ENCODE measurements at regions not wholly inside any gene's neighbourhood (a gene's known extent, or its start where the extent isn't known, plus 50 kb on each side); places are given as distances from the start of the nearest gene placed in this dataset.
"Not testable (repeated sequence)": the region's sequence is repeated elsewhere in the genome, so short reads cannot be mapped to it uniquely, and the experiment has no call there.

- no peaks in the 10 kb centered on the region for H3K27me3 ChIP-seq (ENCODE audit: control insufficient read depth, insufficient read depth, low read length)
- H3K9me3 ChIP-seq (ENCODE audit: control insufficient read depth in 2 of 2, low read length in 2 of 2), result peaks cover 0 to 9% of the 10 kb centered on the region in 2 experiments
- H3K36me3 ChIP-seq (ENCODE audit: control insufficient read depth, insufficient read depth, low read length), result no peaks in the 10 kb centered on the region
- no peaks in the 10 kb centered on the region for H3K4me1 Mint-ChIP-seq
- no peak overlapping the region for H3K27ac Mint-ChIP-seq
- H3K4me1 ChIP-seq (ENCODE audit: control insufficient read depth, insufficient read depth, low read length, poor library complexity, severe bottlenecking), result no peaks in the 10 kb centered on the region
- no peak for ATAC-seq (ENCODE audit: low read depth in 2 of 2)
- H3K4me3 Mint-ChIP-seq, result no peak overlapping the region
- H3K9me3 Mint-ChIP-seq, result peaks cover 0 to 31% (median 12%) of the 10 kb centered on the region in 7 donors
- no peak overlapping the region for H3K27ac ChIP-seq (ENCODE audit: insufficient read depth, low read length, poor library complexity, severe bottlenecking)
- no peak overlapping the region for H3K4me3 ChIP-seq (ENCODE audit: low read depth, low read length)
- no peaks in the 10 kb centered on the region for H3K27me3 Mint-ChIP-seq
- DNase-seq, result no peak
- no peaks in the 10 kb centered on the region for H3K36me3 Mint-ChIP-seq
These were observed 1973.3 kb downstream of the OLFM4 start for GRCh38 chr13:55001881-55002280.

- H3K4me3 ChIP-seq (ENCODE audit: low read depth, low read length), result no peak overlapping the region
- H3K27me3 ChIP-seq (ENCODE audit: control insufficient read depth, insufficient read depth, low read length), result no peaks in the 10 kb centered on the region
- Mint-ChIP-seq H3K36me3 (no peaks in the 10 kb centered on the region), H3K27ac (no peak overlapping the region), H3K4me3 (no peak overlapping the region), H3K27me3 (no peaks in the 10 kb centered on the region), H3K9me3 (peaks cover 0 to 31% (median 7%) of the 10 kb centered on the region in 7 donors), H3K4me1 (no peaks in the 10 kb centered on the region)
- ATAC-seq (ENCODE audit: low read depth in 2 of 2), result no peak
- H3K36me3 ChIP-seq (ENCODE audit: control insufficient read depth, insufficient read depth, low read length), result no peaks in the 10 kb centered on the region
- DNase-seq, result no peak
- H3K4me1 ChIP-seq (ENCODE audit: control insufficient read depth, insufficient read depth, low read length, poor library complexity, severe bottlenecking), result no peaks in the 10 kb centered on the region
- H3K9me3 ChIP-seq (ENCODE audit: control insufficient read depth in 2 of 2, low read length in 2 of 2), result peaks cover 0 to 5% of the 10 kb centered on the region in 2 experiments
- H3K27ac ChIP-seq (ENCODE audit: insufficient read depth, low read length, poor library complexity, severe bottlenecking), result no peak overlapping the region
These were observed 1979.1 kb downstream of the OLFM4 start for GRCh38 chr13:55007681-55008080.

GRCh38 chr13:55013051-55013450 lies 1984.4 kb downstream of the OLFM4 start:
- no peak overlapping the region for H3K27ac Mint-ChIP-seq
- no peaks in the 10 kb centered on the region for H3K4me1 ChIP-seq (ENCODE audit: control insufficient read depth, insufficient read depth, low read length, poor library complexity, severe bottlenecking)
- no peak for DNase-seq
- no peak overlapping the region for H3K4me3 Mint-ChIP-seq
- H3K27ac ChIP-seq (ENCODE audit: insufficient read depth, low read length, poor library complexity, severe bottlenecking), result no peak overlapping the region
- H3K4me3 ChIP-seq (ENCODE audit: low read depth, low read length), result no peak overlapping the region
- H3K9me3 Mint-ChIP-seq, result peaks cover 0 to 40% (median 7%) of the 10 kb centered on the region in 7 donors
- peaks cover 0 to 5% of the 10 kb centered on the region in 2 experiments for H3K9me3 ChIP-seq (ENCODE audit: control insufficient read depth in 2 of 2, low read length in 2 of 2)
- no peaks in the 10 kb centered on the region for H3K27me3 ChIP-seq (ENCODE audit: control insufficient read depth, insufficient read depth, low read length)
- no peaks in the 10 kb centered on the region for H3K4me1 Mint-ChIP-seq
- H3K36me3 ChIP-seq (ENCODE audit: control insufficient read depth, insufficient read depth, low read length), result no peaks in the 10 kb centered on the region
- no peak for ATAC-seq (ENCODE audit: low read depth in 2 of 2)
- H3K27me3 Mint-ChIP-seq, result no peaks in the 10 kb centered on the region
- no peaks in the 10 kb centered on the region for H3K36me3 Mint-ChIP-seq

GRCh38 chr13:55029280-55029679 lies 2000.7 kb downstream of the OLFM4 start:
- Mint-ChIP-seq H3K4me1 (no peaks in the 10 kb centered on the region), H3K27ac (no peak overlapping the region), H3K4me3 (no peak overlapping the region), H3K9me3 (peaks cover 0 to 22% (median 7%) of the 10 kb centered on the region in 7 donors), H3K27me3 (no peaks in the 10 kb centered on the region), H3K36me3 (no peaks in the 10 kb centered on the region)
- H3K27ac ChIP-seq (ENCODE audit: insufficient read depth, low read length, poor library complexity, severe bottlenecking), result no peak overlapping the region
- no peaks in the 10 kb centered on the region for H3K27me3 ChIP-seq (ENCODE audit: control insufficient read depth, insufficient read depth, low read length)
- H3K4me3 ChIP-seq (ENCODE audit: low read depth, low read length), result no peak overlapping the region
- H3K9me3 ChIP-seq (ENCODE audit: control insufficient read depth in 2 of 2, low read length in 2 of 2), result peaks cover 0 to 6% of the 10 kb centered on the region in 2 experiments
- ATAC-seq (ENCODE audit: low read depth in 2 of 2), result no peak
- no peaks in the 10 kb centered on the region for H3K36me3 ChIP-seq (ENCODE audit: control insufficient read depth, insufficient read depth, low read length)
- no peaks in the 10 kb centered on the region for H3K4me1 ChIP-seq (ENCODE audit: control insufficient read depth, insufficient read depth, low read length, poor library complexity, severe bottlenecking)
- no peak for DNase-seq

GRCh38 chr13:55038230-55038629 lies 2009.6 kb downstream of the OLFM4 start:
- H3K4me1 ChIP-seq (ENCODE audit: control insufficient read depth, insufficient read depth, low read length, poor library complexity, severe bottlenecking), result no peaks in the 10 kb centered on the region
- no peaks in the 10 kb centered on the region for H3K36me3 Mint-ChIP-seq
- no peaks in the 10 kb centered on the region for H3K27me3 Mint-ChIP-seq
- H3K9me3 Mint-ChIP-seq, result peaks cover 0 to 9% (median 5%) of the 10 kb centered on the region in 7 donors
- no peaks in the 10 kb centered on the region for H3K9me3 ChIP-seq (ENCODE audit: control insufficient read depth in 2 of 2, low read length in 2 of 2)
- ATAC-seq (ENCODE audit: low read depth in 2 of 2) (no peak), DNase-seq (no peak)
- H3K27ac ChIP-seq (ENCODE audit: insufficient read depth, low read length, poor library complexity, severe bottlenecking), result no peak overlapping the region
- no peaks in the 10 kb centered on the region for H3K36me3 ChIP-seq (ENCODE audit: control insufficient read depth, insufficient read depth, low read length)
- no peak overlapping the region for H3K4me3 Mint-ChIP-seq
- H3K27me3 ChIP-seq (ENCODE audit: control insufficient read depth, insufficient read depth, low read length), result no peaks in the 10 kb centered on the region
- no peaks in the 10 kb centered on the region for H3K4me1 Mint-ChIP-seq
- H3K27ac Mint-ChIP-seq, result no peak overlapping the region
- H3K4me3 ChIP-seq (ENCODE audit: low read depth, low read length), result no peak overlapping the region

- H3K36me3 ChIP-seq (ENCODE audit: control insufficient read depth, insufficient read depth, low read length); H3K4me3 Mint-ChIP-seq; DNase-seq; H3K36me3 Mint-ChIP-seq; ATAC-seq (ENCODE audit: low read depth in 2 of 2); H3K27me3 ChIP-seq (ENCODE audit: control insufficient read depth, insufficient read depth, low read length); H3K4me3 ChIP-seq (ENCODE audit: low read depth, low read length); H3K27me3 Mint-ChIP-seq; H3K27ac ChIP-seq (ENCODE audit: insufficient read depth, low read length, poor library complexity, severe bottlenecking); H3K27ac Mint-ChIP-seq; H3K9me3 ChIP-seq (ENCODE audit: control insufficient read depth in 2 of 2, low read length in 2 of 2); H3K4me1 Mint-ChIP-seq; H3K4me1 ChIP-seq (ENCODE audit: control insufficient read depth, insufficient read depth, low read length, poor library complexity, severe bottlenecking): not testable (repeated sequence)
- peaks cover 0 to 35% (median 18%) of the 10 kb centered on the region in 7 donors for H3K9me3 Mint-ChIP-seq
These were observed 2025.4 kb downstream of the OLFM4 start for GRCh38 chr13:55053891-55054550.

GRCh38 chr13:55055666-55056065 lies 2027.1 kb downstream of the OLFM4 start:
- not testable (repeated sequence) for H3K36me3 Mint-ChIP-seq

GRCh38 chr13:55062662-55063061 lies 2034.0 kb downstream of the OLFM4 start:
- no peak overlapping the region for H3K4me3 Mint-ChIP-seq
- ATAC-seq (ENCODE audit: low read depth in 2 of 2) (no peak), DNase-seq (no peak)
- no peaks in the 10 kb centered on the region for H3K9me3 ChIP-seq (ENCODE audit: control insufficient read depth in 2 of 2, low read length in 2 of 2)
- no peaks in the 10 kb centered on the region for H3K27me3 Mint-ChIP-seq
- no peak overlapping the region for H3K27ac Mint-ChIP-seq
- H3K27me3 ChIP-seq (ENCODE audit: control insufficient read depth, insufficient read depth, low read length), result no peaks in the 10 kb centered on the region
- H3K36me3 ChIP-seq (ENCODE audit: control insufficient read depth, insufficient read depth, low read length), result no peaks in the 10 kb centered on the region
- no peaks in the 10 kb centered on the region for H3K36me3 Mint-ChIP-seq
- H3K27ac ChIP-seq (ENCODE audit: insufficient read depth, low read length, poor library complexity, severe bottlenecking), result no peak overlapping the region
- H3K4me1 Mint-ChIP-seq, result no peaks in the 10 kb centered on the region
- H3K4me3 ChIP-seq (ENCODE audit: low read depth, low read length), result no peak overlapping the region
- peaks cover 2 to 18% (median 5%) of the 10 kb centered on the region in 7 donors for H3K9me3 Mint-ChIP-seq
- H3K4me1 ChIP-seq (ENCODE audit: control insufficient read depth, insufficient read depth, low read length, poor library complexity, severe bottlenecking), result no peaks in the 10 kb centered on the region

More at GRCh38 chr13:55055666-55056065, 2027.1 kb downstream of the OLFM4 start:
- ATAC-seq (ENCODE audit: low read depth in 2 of 2); H3K4me3 Mint-ChIP-seq; DNase-seq; H3K4me1 ChIP-seq (ENCODE audit: control insufficient read depth, insufficient read depth, low read length, poor library complexity, severe bottlenecking); H3K4me3 ChIP-seq (ENCODE audit: low read depth, low read length); H3K9me3 ChIP-seq (ENCODE audit: control insufficient read depth in 2 of 2, low read length in 2 of 2); H3K36me3 ChIP-seq (ENCODE audit: control insufficient read depth, insufficient read depth, low read length); H3K27me3 ChIP-seq (ENCODE audit: control insufficient read depth, insufficient read depth, low read length); H3K27ac Mint-ChIP-seq; H3K27me3 Mint-ChIP-seq; H3K4me1 Mint-ChIP-seq; H3K27ac ChIP-seq (ENCODE audit: insufficient read depth, low read length, poor library complexity, severe bottlenecking): not testable (repeated sequence)
- peaks cover 0 to 29% (median 16%) of the 10 kb centered on the region in 7 donors for H3K9me3 Mint-ChIP-seq
